Rectal smooth muscle tissue (tissue), 1 donor: ENCODE measurements at regions not wholly inside any gene's neighbourhood (a gene's known extent, or its start where the extent isn't known, plus 50 kb on each side); places are given as distances from the start of the nearest gene placed in this dataset.
"Not testable (repeated sequence)": the region's sequence is repeated elsewhere in the genome, so short reads cannot be mapped to it uniquely, and the experiment has no call there.

ENCODE experiments used
- H3K27ac ChIP-seq: one replicate; pipeline ENCODE4 v1.7.0; 2013; ENCODE audit warnings: low read depth, low read length, inconsistent platforms
- H3K27me3 ChIP-seq: one replicate; pipeline ENCODE4 v1.7.0; 2013; ENCODE audit warnings: low read length; ENCODE audit not compliant: control insufficient read depth, insufficient read depth
- H3K36me3 ChIP-seq: one replicate; pipeline ENCODE4 v1.7.0; 2013; ENCODE audit warnings: low read length; ENCODE audit not compliant: control insufficient read depth, insufficient read depth
- H3K4me1 ChIP-seq: one replicate; pipeline ENCODE4 v1.7.0; 2013; ENCODE audit warnings: low read length; ENCODE audit not compliant: control insufficient read depth, insufficient read depth
- H3K4me3 ChIP-seq: one replicate; pipeline ENCODE4 v1.7.0; 2013; ENCODE audit warnings: low read length
- H3K9ac ChIP-seq: one replicate; pipeline ENCODE4 v1.7.0; 2013; ENCODE audit warnings: low read length

DNA sequence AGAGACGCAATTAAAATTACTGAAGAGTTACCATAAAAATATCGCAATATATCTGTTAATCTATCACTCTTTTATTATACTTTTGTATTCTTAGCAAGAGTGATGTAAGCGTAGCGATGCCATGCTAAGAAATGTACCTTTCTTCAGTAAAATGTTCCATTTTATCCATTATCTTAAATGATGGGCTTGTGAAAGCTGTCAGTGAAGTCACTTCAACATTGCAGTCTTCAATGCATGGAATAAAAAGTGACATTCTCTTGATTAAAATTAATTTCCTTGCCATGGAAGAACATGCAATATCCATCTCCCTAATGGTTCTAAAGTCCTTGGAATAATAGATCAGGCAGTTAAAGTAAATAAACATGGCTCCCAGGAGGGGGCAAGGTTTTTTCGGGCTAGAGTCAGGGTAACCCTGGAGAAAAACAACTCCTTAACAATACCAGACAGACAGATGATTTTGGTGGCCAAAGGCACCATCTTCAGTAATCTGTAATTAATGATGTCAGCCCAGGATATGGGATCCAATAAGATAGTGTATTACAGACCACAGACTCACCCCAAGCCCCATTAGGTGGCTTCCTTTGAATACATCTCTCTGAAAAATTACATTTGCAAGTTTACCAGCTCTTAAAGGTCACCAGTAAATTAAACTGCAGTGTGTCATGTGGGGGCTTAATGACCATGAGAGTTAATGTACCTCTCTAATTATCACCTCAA is 677.1 kb downstream of the DTWD2 start:
- no peak overlapping the region for H3K27ac ChIP-seq
- no peak overlapping the region for H3K9ac ChIP-seq
- no peaks in the 10 kb centered on the region for H3K4me1 ChIP-seq
- no peaks in the 10 kb centered on the region for H3K27me3 ChIP-seq
- H3K4me3 ChIP-seq, result no peak overlapping the region
- no peaks in the 10 kb centered on the region for H3K36me3 ChIP-seq

DNA sequence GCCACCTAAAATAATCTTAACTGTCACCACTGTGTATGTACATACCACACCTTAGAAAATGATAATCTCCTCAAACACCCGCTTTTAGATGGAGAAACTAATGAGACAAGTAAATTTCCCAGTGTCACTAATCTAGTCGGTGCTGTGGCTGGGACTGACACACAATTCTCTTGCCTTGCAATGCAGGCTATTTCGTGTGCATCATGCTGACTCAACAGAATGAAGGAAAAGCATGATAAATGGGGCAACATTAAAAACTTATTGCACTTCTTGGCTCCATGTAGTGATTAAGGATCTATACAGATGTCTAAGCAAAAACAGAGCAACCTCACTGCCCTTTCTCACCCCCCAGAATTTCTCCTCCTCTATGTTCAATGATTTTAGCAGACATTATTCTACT is 677.9 kb downstream of the DTWD2 start:
- no peak overlapping the region for H3K4me3 ChIP-seq
- H3K27ac ChIP-seq, result no peak overlapping the region
- no peaks in the 10 kb centered on the region for H3K27me3 ChIP-seq
- H3K36me3 ChIP-seq, result no peaks in the 10 kb centered on the region
- no peaks in the 10 kb centered on the region for H3K4me1 ChIP-seq
- H3K9ac ChIP-seq, result no peak overlapping the region

- Histone ChIP-seq H3K4me1 (no peaks in the 10 kb centered on the region), H3K9ac (no peak overlapping the region), H3K27ac (no peak overlapping the region), H3K4me3 (no peak overlapping the region), H3K36me3 (no peaks in the 10 kb centered on the region), H3K27me3 (no peaks in the 10 kb centered on the region)
Measured at GRCh38 chr5:118303296-118303695, 685.1 kb downstream of the DTWD2 start.

DNA sequence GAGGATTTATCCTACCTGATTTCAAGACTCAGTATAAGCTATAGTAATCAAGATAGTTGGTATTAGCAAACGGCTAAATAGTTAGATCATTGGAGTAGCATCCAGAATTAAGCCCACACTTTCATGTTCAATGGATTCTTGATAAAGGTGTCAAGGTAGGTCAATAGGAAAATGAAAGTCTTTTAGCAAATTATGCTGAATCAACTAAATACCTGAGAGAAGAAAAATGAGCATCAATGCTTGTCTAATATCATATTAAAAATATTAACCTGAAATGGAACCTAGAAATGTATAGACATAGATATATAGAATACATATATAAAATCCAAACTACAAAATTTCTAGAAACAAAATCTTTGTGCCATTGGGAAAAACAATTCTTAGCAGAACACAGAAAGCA is 685.6 kb downstream of the DTWD2 start:
- H3K4me3 ChIP-seq, result no peak overlapping the region
- no peaks in the 10 kb centered on the region for H3K36me3 ChIP-seq
- no peak overlapping the region for H3K27ac ChIP-seq

GRCh38 chr5:118301696-118302095 is 686.7 kb downstream of the DTWD2 start:
- H3K9ac ChIP-seq, result no peak overlapping the region
- H3K36me3 ChIP-seq, result no peaks in the 10 kb centered on the region

More for the DNA sequence above, 685.6 kb downstream of the DTWD2 start:
- Histone ChIP-seq H3K9ac (no peak overlapping the region), H3K27me3 (no peaks in the 10 kb centered on the region), H3K4me1 (no peaks in the 10 kb centered on the region)

GRCh38 chr5:118295045-118295444 is 693.3 kb downstream of the DTWD2 start:
- Histone ChIP-seq H3K9ac (no peak overlapping the region), H3K36me3 (no peaks in the 10 kb centered on the region), H3K27me3 (no peaks in the 10 kb centered on the region), H3K4me1 (no peaks in the 10 kb centered on the region), H3K4me3 (no peak overlapping the region), H3K27ac (no peak overlapping the region)

More at GRCh38 chr5:118301696-118302095, 686.7 kb downstream of the DTWD2 start:
- no peak overlapping the region for H3K27ac ChIP-seq
- H3K4me3 ChIP-seq, result no peak overlapping the region
- no peaks in the 10 kb centered on the region for H3K27me3 ChIP-seq
- no peaks in the 10 kb centered on the region for H3K4me1 ChIP-seq

DNA sequence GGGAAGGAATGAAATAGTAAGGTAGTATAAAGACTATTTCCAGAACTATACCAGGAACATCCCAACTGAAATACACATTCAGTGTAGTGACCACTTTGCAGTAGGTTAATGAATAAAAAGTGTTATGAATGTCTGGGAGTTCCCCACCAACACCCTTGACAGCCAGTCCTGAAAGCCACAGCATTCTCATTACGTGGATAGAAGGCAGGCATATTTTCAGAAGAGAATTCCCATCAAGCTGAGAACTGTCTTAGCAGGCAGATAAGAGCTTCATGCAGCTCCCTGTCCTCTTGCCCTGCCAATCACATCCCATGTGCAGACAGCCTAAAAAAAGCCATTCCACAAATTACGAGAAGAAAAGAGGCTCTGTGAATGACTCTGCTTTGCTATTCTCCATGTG is 695.0 kb downstream of the DTWD2 start:
- H3K4me1 ChIP-seq, result no peaks in the 10 kb centered on the region
- no peaks in the 10 kb centered on the region for H3K36me3 ChIP-seq
- H3K9ac ChIP-seq, result no peak overlapping the region
- no peak overlapping the region for H3K27ac ChIP-seq
- H3K4me3 ChIP-seq, result no peak overlapping the region
- H3K27me3 ChIP-seq, result no peaks in the 10 kb centered on the region

DNA sequence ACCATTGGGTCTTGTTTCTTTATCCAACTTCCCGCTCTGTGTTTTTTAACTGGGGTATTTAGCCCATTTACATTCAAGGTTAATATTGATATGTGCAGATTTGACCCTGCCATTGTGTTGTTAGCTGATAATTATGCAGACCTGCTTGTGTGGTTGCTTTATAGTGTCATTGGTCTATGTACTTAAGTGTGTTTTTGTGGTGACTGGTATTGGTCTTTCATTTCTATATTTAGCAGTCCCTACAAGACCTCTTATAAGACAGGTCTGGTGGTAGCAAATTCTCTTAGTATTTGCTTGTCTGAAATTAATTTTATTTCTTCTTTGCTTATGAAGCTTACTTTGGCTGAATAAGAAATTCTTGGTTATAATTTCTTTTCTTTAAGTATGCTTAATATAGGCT is 698.1 kb downstream of the DTWD2 start:
- Histone ChIP-seq H3K4me3 (no peak overlapping the region), H3K9ac (no peak overlapping the region), H3K36me3 (no peaks in the 10 kb centered on the region), H3K27me3 (no peaks in the 10 kb centered on the region), H3K27ac (no peak overlapping the region), H3K4me1 (no peaks in the 10 kb centered on the region)

GRCh38 chr5:118284230-118284629 is 704.1 kb downstream of the DTWD2 start:
- H3K4me1 ChIP-seq, H3K9ac ChIP-seq, H3K36me3 ChIP-seq, H3K27me3 ChIP-seq, H3K4me3 ChIP-seq, H3K27ac ChIP-seq: not testable (repeated sequence)

- not testable (repeated sequence) for H3K4me3 ChIP-seq, H3K4me1 ChIP-seq, H3K27ac ChIP-seq, H3K27me3 ChIP-seq, H3K36me3 ChIP-seq, H3K9ac ChIP-seq
Measured at GRCh38 chr5:118282480-118283038, 705.8 kb downstream of the DTWD2 start.

- no peaks in the 10 kb centered on the region for H3K36me3 ChIP-seq
- H3K4me3 ChIP-seq, result no peak overlapping the region
- peaks cover 2% of the 10 kb centered on the region for H3K4me1 ChIP-seq
- H3K27ac ChIP-seq, result no peak overlapping the region
- H3K9ac ChIP-seq, result no peak overlapping the region
- H3K27me3 ChIP-seq, result no peaks in the 10 kb centered on the region
Measured at GRCh38 chr5:118279540-118280294, 708.6 kb downstream of the DTWD2 start.

GRCh38 chr5:118270526-118270925 is 717.8 kb downstream of the DTWD2 start:
- Histone ChIP-seq H3K36me3 (no peaks in the 10 kb centered on the region), H3K9ac (no peak overlapping the region), H3K27me3 (no peaks in the 10 kb centered on the region), H3K4me1 (no peaks in the 10 kb centered on the region), H3K4me3 (no peak overlapping the region), H3K27ac (no peak overlapping the region)
